Ecto neural progenitor cell (in vitro differentiated cells): ENCODE measurements at regions not wholly inside any gene's neighbourhood (a gene's known extent, or its start where the extent isn't known, plus 50 kb on each side); places are given as distances from the start of the nearest gene placed in this dataset.

Experiments
- DNase-seq: peaks from one replicate; pipeline ENCODE4 v3.0.0-alpha.2; 2018; ENCODE audit warnings: low spot score

- no peak for DNase-seq
Observed at GRCh38 chr4:23166919-23167318, 474.2 kb downstream of the GBA3 start.

GRCh38 chr4:23166407-23166806 lies 473.7 kb downstream of the GBA3 start:
- no peak for DNase-seq

GRCh38 chr4:23165669-23166068 lies 472.9 kb downstream of the GBA3 start:
- DNase-seq, result no peak

- DNase-seq, result no peak
Observed at GRCh38 chr4:23163647-23164436, 471.1 kb downstream of the GBA3 start.

GRCh38 chr4:23162275-23162674 lies 469.5 kb downstream of the GBA3 start:
- DNase-seq, result no peak

GRCh38 chr4:23161787-23162186 lies 469.1 kb downstream of the GBA3 start:
- DNase-seq, result peak; percentile 50

GRCh38 chr4:23153076-23153475 lies 460.3 kb downstream of the GBA3 start:
- DNase-seq, result no peak

GRCh38 chr4:23149815-23150214 lies 457.1 kb downstream of the GBA3 start:
- DNase-seq, result no peak

GRCh38 chr4:23144707-23145106 lies 452.0 kb downstream of the GBA3 start:
- DNase-seq, result no peak

GRCh38 chr4:23135792-23136645 lies 443.3 kb downstream of the GBA3 start:
- DNase-seq, result no peak

GRCh38 chr4:23134331-23134730 lies 441.6 kb downstream of the GBA3 start:
- DNase-seq, result no peak

GRCh38 chr4:23130845-23131244 lies 438.1 kb downstream of the GBA3 start:
- DNase-seq, result no peak

GRCh38 chr4:23125118-23125517 lies 432.4 kb downstream of the GBA3 start:
- no peak for DNase-seq

GRCh38 chr4:23122666-23123400 lies 430.1 kb downstream of the GBA3 start:
- no peak for DNase-seq

- DNase-seq, result no peak
Observed at GRCh38 chr4:23120374-23120773, 427.6 kb downstream of the GBA3 start.

- DNase-seq, result no peak
Observed at GRCh38 chr4:23117826-23118225, 425.1 kb downstream of the GBA3 start.

- DNase-seq, result no peak
Observed at GRCh38 chr4:23114538-23114937, 421.8 kb downstream of the GBA3 start.

- DNase-seq, result no peak
Observed at GRCh38 chr4:23113104-23113503, 420.4 kb downstream of the GBA3 start.

- DNase-seq, result no peak
Observed at GRCh38 chr4:23106516-23106915, 413.8 kb downstream of the GBA3 start.

GRCh38 chr4:23105759-23106370 lies 413.1 kb downstream of the GBA3 start:
- no peak for DNase-seq

GRCh38 chr4:23097251-23097650 lies 404.5 kb downstream of the GBA3 start:
- DNase-seq, result no peak

- DNase-seq, result no peak
Observed at GRCh38 chr4:23091711-23092110, 399.0 kb downstream of the GBA3 start.
